ENCODE measurements at regions not wholly inside any gene's neighbourhood (a gene's known extent, or its start where the extent isn't known, plus 50 kb on each side); places are given as distances from the start of the nearest gene placed in this dataset.

- Histone ChIP-seq H3K36me3 (ENCODE audit: control insufficient read depth in 2 of 2, extremely low read depth in 1 of 2, insufficient read depth in 2 of 2, low read length in 2 of 2) (no peaks in the 10 kb centered on the region), H3K9me3 (replicated peaks; ENCODE audit: control insufficient read depth, insufficient read depth, low read length) (no peaks in the 10 kb centered on the region), H3K79me2 (ENCODE audit: control insufficient read depth, insufficient read depth, low read length) (no peaks in the 10 kb centered on the region), H3K9ac (replicated peaks; ENCODE audit: extremely low read depth, insufficient read depth, low read length) (no peak overlapping the region), H3K27me3 (ENCODE audit: control insufficient read depth in 2 of 2, insufficient read depth in 2 of 2, low read length in 2 of 2) (no peaks in the 10 kb centered on the region), H3K9me1 (replicated peaks; ENCODE audit: control insufficient read depth, extremely low read depth, insufficient read depth, low read length) (no peaks in the 10 kb centered on the region), H2AFZ (ENCODE audit: low read depth, low read length) (no peak overlapping the region), H3K4me1 (ENCODE audit: control insufficient read depth, extremely low read depth, insufficient read depth, low read length) (no peaks in the 10 kb centered on the region), H3K4me2 (ENCODE audit: insufficient read depth, low read length) (no peak overlapping the region), H3K27ac (ENCODE audit: insufficient read depth, low read depth, low read length) (no peak overlapping the region), H3K4me3 (replicated peaks in 1 of 3; ENCODE audit: insufficient read depth in 1 of 3, low read depth in 1 of 3, low read length in 3 of 3) (no peak overlapping the region), H4K20me1 (replicated peaks; ENCODE audit: control insufficient read depth, extremely low read depth, insufficient read depth, low read length) (no peaks in the 10 kb centered on the region)
- ChIA-PET CTCF (interaction anchor here (0.9 to 2.0 kb wide), 3 partner anchors 111 to 228 kb away, joined by 3 to 6 read pairs (median 5); no protein-coding TSS in a partner anchor), POLR2A (no interaction called here)
- dilution Hi-C loops (cut with MboI; ENCODE audit: extremely low pct_ligation_motif_present, low sequenced_read_pairs) (no loop called here), intact Hi-C loops (cut with micrococcal nuclease) (loop anchor here (1.0 kb wide), 1 partner anchor 36 kb away; no protein-coding TSS in a partner anchor)
- FAIRE-seq, result no peak
- BruUV-seq (replicated peaks), result no TSS peak
- DNase-seq (ENCODE audit: low read depth, low spot score), result peak; percentile 4
- TF ChIP-seq POLR2AphosphoS5 (IDR thresholded peaks at IDR 0.05; ENCODE audit: insufficient read depth, low read depth, low read length) (no peak), MAX (IDR thresholded peaks at IDR 0.05; ENCODE audit: insufficient read depth, insufficient read length) (no peak), POLR2A (IDR thresholded peaks at IDR 0.05; ENCODE audit: low read depth, low read length) (no peak), MYC (IDR thresholded peaks at IDR 0.05; ENCODE audit: low read depth, low read length) (no peak), FOS (IDR thresholded peaks at IDR 0.05; ENCODE audit: borderline replicate concordance, insufficient read depth, low read length) (no peak), CTCF (IDR thresholded peaks at IDR 0.05; ENCODE audit: extremely low read depth in 1 of 2, insufficient read depth in 1 of 2, low read depth in 1 of 2, low read length in 2 of 2) (no peak), EZH2 (IDR thresholded peaks at IDR 0.05; ENCODE audit: borderline replicate concordance, low read depth, low read length, severe bottlenecking) (no peak), GATA2 (IDR thresholded peaks at IDR 0.05; ENCODE audit: insufficient read depth, insufficient read length, low read depth, low read length) (no peak), JUN (IDR thresholded peaks at IDR 0.05; ENCODE audit: borderline replicate concordance, insufficient read depth, insufficient read length, low read depth) (no peak)
Observed at GRCh38 chr11:45543808-45544422, 121.5 kb downstream of the CHST1 start.

Measured in endothelial cell of umbilical vein (primary cell).